Urinary bladder (tissue), 3 donors: ENCODE measurements at regions not wholly inside any gene's neighbourhood (a gene's known extent, or its start where the extent isn't known, plus 50 kb on each side); places are given as distances from the start of the nearest gene placed in this dataset.

Experiments
- DNase-seq: peaks from one replicate; pipeline ENCODE4 v3.0.0-alpha.2; 2015; ENCODE audit errors: extremely low spot score
- H3K27ac ChIP-seq: one replicate; pipeline ENCODE4 v1.5.1; 2013; ENCODE audit warnings: low read depth, mild to moderate bottlenecking, moderate library complexity
- H3K36me3 ChIP-seq: one replicate; pipeline ENCODE4 v1.6.1; 2013; ENCODE audit warnings: mild to moderate bottlenecking, moderate library complexity; ENCODE audit not compliant: insufficient read depth
- H3K4me1 ChIP-seq: one replicate; pipeline ENCODE4 v1.6.1; 2013; ENCODE audit warnings: mild to moderate bottlenecking, moderate library complexity; ENCODE audit not compliant: insufficient read depth
- H3K4me3 ChIP-seq: one replicate; pipeline ENCODE4 v1.5.1; 2013; ENCODE audit warnings: low read depth, low read length
- WGBS: extraction: QIAGEN DNeasy Blood & Tissue Kit; methylation state at CpG from one replicate; pipeline ENCODE4 v1.1.7; 2013; 5-methylcytosine and 5-hydroxymethylcytosine counted together
- donor health status: healthy with polysubstance abuse.
- donor health status: healthy.

DNA sequence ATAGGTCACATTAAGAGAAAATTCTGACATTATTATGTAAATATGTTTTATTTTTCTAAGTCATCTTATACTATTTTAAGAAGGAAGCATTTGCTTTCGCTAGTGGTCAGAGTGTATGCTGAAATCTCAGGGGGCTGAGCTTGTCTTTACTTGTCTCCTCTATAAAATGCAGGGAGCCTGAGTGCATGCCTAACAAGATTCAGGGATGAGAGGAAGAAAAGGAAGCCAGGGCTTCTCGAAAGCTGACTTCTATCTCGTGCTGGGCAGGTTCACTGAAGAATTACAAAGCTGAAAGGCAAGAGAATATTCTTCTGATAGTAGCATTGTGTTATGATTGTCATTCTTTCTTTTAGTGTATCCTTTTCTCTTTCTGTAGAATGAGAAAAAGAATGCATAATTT lies 467.4 kb downstream of the SOX11 start:
- Histone ChIP-seq H3K36me3 (no peaks in the 10 kb centered on the region), H3K4me1 (no peaks in the 10 kb centered on the region), H3K27ac (no peak overlapping the region), H3K4me3 (no peak overlapping the region)
- no peak for DNase-seq
- 22% methylated on average over 3 of the region's 3 CpGs for WGBS

DNA sequence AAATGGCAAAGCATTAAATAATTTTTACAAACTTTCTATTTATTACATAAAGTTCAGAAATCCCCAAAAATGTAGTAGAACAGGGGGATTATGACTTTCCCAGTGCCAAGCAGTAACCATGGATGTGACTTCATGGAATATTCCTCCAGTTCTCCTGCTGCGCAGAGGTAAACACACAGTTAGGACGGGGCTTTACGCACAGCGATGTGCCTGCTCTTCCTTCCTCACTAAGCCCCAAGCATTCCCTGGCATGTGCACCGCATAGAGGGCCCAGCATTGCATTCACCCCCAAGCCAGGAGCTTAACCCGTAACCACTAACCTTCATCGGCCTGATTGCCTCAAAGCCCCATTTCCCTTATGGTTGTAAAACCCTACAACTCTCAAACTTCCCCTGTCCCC lies 471.7 kb downstream of the SOX11 start:
- 50% methylated on average over 7 of the region's 7 CpGs for WGBS
- Histone ChIP-seq H3K36me3 (no peaks in the 10 kb centered on the region), H3K27ac (no peak overlapping the region), H3K4me3 (no peak overlapping the region), H3K4me1 (no peaks in the 10 kb centered on the region)
- DNase-seq: no peak

DNA sequence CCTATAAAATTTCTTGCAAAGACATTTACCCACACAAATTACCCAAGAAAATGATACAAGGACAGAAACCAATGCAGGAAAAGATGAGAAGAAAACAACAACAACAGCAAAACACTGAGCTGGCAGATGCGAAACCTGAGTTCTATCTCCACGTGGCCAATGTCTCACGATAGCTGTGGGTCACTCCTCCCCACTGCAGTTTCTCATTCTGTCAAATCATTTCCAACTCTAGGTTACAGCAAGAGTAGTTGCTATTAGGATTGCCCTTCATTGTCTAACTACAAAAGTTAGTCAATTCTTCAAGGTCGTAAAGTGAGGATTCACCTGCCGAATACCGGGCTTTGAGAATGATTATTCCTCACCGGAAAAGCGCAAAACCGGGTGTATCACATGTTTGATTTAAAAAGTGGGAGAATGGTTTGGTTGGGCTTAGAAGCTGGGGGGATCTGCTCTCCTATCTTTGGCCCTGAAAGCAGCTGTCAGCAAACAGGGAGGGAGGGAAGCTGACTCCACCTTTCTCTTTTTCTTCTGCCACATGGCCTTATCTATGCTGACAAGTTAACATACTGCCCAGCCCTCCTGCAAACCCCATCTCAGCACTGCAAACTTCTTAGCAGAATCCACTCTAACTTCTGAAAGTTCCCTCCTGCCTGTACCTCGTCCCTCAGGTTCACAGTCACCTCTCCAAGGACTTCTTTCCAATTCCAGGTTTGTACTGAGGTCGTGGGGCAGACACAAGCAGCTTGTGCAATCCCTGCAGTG lies 473.0 kb downstream of the SOX11 start:
- DNase-seq: no peak
- Histone ChIP-seq H3K36me3 (no peaks in the 10 kb centered on the region), H3K27ac (no peak overlapping the region), H3K4me3 (no peak overlapping the region), H3K4me1 (no peaks in the 10 kb centered on the region)
- 63% methylated on average over 11 of the region's 11 CpGs for WGBS

DNA sequence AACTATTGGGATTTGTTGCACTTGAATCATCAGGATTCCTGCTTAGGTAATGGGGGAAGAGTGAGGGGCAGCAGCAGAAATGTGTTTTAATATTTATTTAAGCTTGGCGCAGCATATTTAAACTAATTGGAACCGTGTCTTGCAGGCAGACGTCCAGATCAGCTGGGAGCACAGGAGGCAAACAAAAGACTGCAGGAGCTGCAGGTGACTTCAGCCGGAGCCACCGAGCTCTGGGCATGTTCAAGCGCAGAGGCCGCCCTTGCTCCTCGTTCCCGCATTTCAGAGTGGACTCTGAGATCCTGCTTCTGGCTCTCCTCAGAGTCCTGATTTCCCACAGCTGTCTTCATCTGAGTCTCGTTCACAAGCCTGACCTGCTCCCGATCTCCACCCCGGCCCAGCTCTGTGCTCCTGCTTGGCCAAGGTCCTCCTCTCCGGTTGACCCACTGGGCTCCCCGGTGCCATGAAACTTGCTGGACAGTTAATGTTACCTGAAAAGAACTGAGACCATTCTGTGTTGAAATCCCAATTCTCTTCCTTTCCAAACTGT lies 475.5 kb downstream of the SOX11 start:
- no peaks in the 10 kb centered on the region for H3K36me3 ChIP-seq
- DNase-seq: no peak
- H3K4me1 ChIP-seq: no peaks in the 10 kb centered on the region
- WGBS: 75% methylated on average over 14 of the region's 14 CpGs
- H3K27ac ChIP-seq: no peak overlapping the region
- H3K4me3 ChIP-seq: no peak overlapping the region

DNA sequence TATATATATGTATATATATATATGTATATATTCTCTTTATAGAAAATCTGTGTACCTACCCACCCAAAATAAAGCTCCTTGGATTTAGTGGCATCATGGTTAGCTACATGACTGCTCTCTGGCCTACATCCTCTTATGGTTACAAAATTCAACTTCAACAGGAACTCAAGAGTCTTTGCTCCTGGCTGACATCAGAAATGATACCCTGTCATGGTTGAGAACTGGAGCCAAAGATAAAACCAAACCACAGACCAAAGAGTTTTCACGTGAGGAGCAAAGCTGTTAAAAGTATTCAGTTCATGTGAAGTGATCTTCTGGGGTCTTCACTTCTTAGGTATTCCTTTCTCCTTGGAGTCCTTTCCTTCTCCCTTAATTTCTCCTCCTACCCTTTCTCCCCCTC lies 476.3 kb downstream of the SOX11 start:
- no peak overlapping the region for H3K4me3 ChIP-seq
- 73% methylated on average over 1 of the region's 1 CpG for WGBS

DNA sequence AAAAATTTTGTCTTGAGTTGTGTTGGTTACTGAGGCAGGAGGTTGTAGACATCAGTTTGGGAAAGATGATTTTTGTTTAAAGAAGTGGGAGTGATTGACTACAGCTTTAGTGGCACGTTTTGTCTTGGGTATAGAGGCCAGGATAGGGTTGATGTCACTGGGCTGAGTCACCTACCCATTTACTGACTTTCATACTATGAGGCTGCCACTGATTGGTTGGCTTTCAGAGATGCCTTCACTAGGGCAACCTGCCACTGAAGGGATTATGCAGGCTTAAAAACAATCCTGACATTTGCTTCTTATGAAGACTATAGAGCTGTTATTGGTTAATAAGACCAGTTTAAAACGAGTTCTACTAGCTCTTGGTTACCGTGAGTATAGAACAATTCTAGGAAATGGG lies 479.1 kb downstream of the SOX11 start:
- Histone ChIP-seq H3K27ac (no peak overlapping the region), H3K4me1 (no peaks in the 10 kb centered on the region), H3K4me3 (no peak overlapping the region), H3K36me3 (no peaks in the 10 kb centered on the region)
- DNase-seq: no peak
- 60% methylated on average over 3 of the region's 3 CpGs for WGBS

More for the DNA sequence above, 476.3 kb downstream of the SOX11 start:
- no peak for DNase-seq
- no peak overlapping the region for H3K27ac ChIP-seq
- no peaks in the 10 kb centered on the region for H3K4me1 ChIP-seq
- no peaks in the 10 kb centered on the region for H3K36me3 ChIP-seq

DNA sequence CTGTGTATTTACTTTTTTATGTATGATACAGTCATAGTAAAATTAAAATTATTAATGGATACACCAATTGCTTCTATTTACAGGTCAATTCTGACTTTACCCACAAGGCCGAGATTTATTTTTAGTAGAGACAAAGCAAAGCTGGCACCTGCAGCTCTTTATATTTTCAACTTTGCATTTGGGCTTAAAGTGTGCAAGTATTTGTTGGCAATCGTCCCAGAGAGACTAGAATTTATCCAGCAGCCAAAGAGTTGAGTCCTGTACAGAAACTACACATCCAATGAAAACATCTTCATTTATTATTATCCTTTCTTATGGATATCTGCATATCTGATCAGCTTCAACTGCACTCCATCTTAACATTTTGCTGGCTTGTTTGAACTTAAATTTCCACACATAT lies 485.6 kb downstream of the SOX11 start:
- no peaks in the 10 kb centered on the region for H3K4me1 ChIP-seq

DNA sequence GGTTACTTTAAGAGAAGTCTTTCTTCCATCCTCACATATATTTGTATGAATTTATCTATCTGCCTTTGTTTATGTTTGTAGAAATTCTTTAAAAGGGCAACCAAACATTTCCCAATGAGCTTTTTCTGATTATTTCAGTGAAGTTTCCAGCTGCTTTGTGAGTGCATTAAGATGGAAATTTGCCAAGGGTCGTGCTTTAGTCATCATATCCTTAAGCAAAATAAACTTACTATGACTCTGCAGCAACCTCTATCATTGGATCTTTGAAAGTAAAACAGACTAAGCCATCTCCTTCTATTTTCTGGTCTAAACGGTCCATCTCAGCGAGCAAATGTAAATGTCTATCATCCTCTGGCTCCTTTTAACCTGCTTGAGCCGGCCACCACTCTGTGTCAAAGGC lies 489.3 kb downstream of the SOX11 start:
- Histone ChIP-seq H3K4me3 (no peak overlapping the region), H3K36me3 (no peaks in the 10 kb centered on the region), H3K27ac (no peak overlapping the region), H3K4me1 (no peaks in the 10 kb centered on the region)
- DNase-seq: peak; percentile 35
- WGBS: 37% methylated on average over 4 of the region's 4 CpGs

More for the DNA sequence above, 485.6 kb downstream of the SOX11 start:
- Histone ChIP-seq H3K36me3 (no peaks in the 10 kb centered on the region), H3K4me3 (no peak overlapping the region), H3K27ac (no peak overlapping the region)
- 25% methylated on average over 2 of the region's 2 CpGs for WGBS
- DNase-seq: no peak

DNA sequence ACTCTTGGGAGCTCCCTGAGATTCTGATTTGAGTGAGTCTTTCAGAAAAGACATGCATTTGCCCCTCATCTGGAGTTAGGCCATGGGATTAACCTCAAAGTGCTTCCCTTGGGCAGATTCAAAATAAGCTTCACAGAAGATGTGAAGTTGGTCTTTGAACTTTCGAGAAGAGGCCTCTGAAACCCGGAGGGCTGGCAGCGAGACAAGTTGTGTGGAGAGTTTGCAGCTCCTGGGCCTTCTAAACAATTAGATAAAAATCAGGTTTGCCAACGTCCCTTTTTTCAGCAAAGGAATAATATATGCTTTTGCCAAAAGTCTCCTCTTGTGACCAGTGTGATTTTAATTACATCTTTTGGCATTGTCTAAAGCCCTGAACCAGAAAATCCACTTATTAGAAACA lies 489.7 kb downstream of the SOX11 start:
- no peak overlapping the region for H3K27ac ChIP-seq
- 38% methylated on average over 4 of the region's 4 CpGs for WGBS
- H3K4me3 ChIP-seq: no peak overlapping the region
- no peaks in the 10 kb centered on the region for H3K4me1 ChIP-seq
- no peaks in the 10 kb centered on the region for H3K36me3 ChIP-seq
- no peak for DNase-seq

DNA sequence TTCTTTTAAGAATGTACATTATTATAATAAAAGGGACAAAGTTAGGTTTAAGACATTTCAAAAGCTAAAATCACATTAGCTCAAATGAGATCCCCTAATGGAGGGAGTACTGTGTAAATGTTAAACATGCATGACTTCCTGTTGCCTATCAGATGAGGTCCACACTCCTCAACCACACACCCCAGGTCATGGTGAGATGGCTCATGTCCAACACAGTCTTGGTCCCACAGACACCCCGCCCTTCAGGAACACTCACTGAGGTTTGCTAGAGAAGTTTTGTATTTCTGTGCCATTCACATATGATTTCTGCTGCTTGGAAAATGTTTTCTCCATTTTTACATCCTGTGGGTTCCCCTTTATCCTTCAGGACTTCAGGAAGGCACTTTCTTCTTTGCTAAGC lies 491.0 kb downstream of the SOX11 start:
- H3K36me3 ChIP-seq: no peaks in the 10 kb centered on the region
- no peak overlapping the region for H3K27ac ChIP-seq
- DNase-seq: no peak
- WGBS: 86% methylated on average over 1 of the region's 1 CpG
- H3K4me3 ChIP-seq: no peak overlapping the region
- H3K4me1 ChIP-seq: no peaks in the 10 kb centered on the region

DNA sequence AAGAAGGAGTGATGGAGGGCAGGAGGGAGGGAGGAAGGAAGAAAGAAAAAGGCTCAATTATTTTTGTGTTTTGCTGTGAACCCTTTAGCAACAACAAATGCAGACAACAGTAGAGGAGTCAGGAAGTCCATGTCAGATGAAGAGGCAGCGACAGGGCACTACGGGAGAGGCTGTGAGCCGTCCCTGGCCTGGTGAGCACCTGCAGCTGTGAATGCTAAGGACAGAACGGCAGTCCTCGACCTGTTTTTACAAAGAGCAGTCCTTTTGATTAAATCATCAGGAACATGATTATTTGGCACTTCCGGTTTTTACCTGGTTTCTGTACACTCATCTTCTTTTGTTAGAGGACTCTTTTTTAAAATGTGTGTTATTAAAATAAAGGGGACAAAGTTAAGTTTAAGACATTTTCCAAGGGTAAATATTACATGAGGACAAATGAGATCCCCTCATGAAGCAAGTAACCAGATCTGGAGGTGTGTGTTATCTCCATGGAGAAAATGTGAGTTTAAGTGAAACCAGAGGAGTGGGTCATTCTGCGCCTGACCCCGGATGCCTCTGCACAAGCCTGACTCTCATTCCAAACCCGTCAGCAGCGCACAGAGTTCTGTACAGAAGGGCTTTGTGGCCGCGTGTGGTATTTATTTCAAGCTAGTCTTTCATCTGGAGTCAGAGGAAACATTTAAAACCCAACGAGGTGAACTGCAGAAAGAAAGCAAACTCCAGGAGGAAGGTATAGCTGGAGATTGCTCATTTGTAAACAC lies 492.5 kb downstream of the SOX11 start:
- Histone ChIP-seq H3K4me3 (no peak overlapping the region), H3K27ac (no peak overlapping the region), H3K36me3 (no peaks in the 10 kb centered on the region), H3K4me1 (no peaks in the 10 kb centered on the region)
- WGBS: 48% methylated on average over 13 of the region's 13 CpGs
- no peak for DNase-seq

DNA sequence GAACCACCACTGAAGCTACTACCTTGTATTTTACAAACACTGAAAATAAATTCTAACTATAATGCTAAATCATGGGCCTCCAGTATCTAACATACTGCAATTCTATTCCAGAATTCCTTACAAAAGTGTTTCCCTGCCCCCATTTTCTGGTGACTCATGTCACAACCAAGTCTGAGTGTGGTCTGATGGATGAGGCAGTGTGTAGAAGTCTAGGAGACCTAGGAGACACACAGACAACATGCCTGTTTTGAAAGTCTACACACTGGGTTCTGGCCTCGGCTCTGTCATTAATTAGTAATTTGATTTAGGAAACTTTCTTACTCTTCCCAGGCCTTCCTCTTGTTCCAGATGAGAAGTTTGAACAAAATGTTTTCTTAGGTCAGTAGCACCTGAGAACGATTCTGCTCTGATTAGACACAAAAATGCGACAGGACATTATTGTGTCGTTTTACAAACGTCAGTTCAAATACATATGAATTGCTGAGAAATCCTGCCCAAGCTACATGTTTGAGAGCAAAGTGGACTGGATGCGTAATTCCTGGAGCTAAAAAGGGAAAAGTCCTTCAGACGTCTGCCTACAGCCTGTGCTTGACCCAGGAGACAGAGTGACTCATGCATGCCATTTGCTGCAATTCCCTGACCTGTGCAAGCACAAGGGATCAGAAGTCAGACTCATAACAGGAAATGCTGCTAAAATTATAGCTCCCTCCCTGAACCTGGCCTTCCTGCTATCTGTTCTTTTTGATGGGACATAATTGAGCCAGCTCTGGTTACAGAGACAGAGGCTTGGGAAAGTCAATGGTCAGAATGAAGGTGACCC lies 494.4 kb downstream of the SOX11 start:
- no peak for DNase-seq
- no peaks in the 10 kb centered on the region for H3K4me1 ChIP-seq
- 73% methylated on average over 7 of the region's 7 CpGs for WGBS
- no peaks in the 10 kb centered on the region for H3K36me3 ChIP-seq
- no peak overlapping the region for H3K27ac ChIP-seq
- no peak overlapping the region for H3K4me3 ChIP-seq

DNA sequence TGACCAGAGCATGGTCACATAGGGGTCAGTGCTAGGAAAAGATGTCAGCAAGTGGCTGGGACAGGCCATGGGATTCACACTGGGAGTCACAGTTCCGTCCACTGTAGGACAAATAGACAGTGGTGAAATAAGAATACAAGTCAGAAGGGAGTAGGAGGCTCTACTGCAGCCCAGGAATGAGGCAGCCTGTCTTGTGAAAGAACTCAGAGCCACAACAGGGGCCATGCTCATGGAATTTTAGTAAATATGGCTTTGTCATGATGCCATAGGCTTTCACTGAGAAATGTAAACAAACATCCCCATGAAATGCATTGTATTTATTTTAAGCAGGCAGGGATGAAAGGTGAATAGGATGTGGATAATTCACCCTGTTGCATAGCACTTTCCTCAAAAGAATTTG lies 504.3 kb downstream of the SOX11 start:
- 75% methylated on average over 1 of the region's 1 CpG for WGBS
- no peaks in the 10 kb centered on the region for H3K4me1 ChIP-seq
- no peak overlapping the region for H3K4me3 ChIP-seq
- no peak for DNase-seq
- no peaks in the 10 kb centered on the region for H3K36me3 ChIP-seq
- H3K27ac ChIP-seq: no peak overlapping the region
